Right lobe of liver (tissue), 6 donors: ENCODE measurements at regions not wholly inside any gene's neighbourhood (a gene's known extent, or its start where the extent isn't known, plus 50 kb on each side); places are given as distances from the start of the nearest gene placed in this dataset.

Experiments
- ATAC-seq, 4 donors: fragments of 200-7000 bp; cut with Tn5 transposase; one replicate each; pipeline ENCODE4 v1.9.1; 2020; ENCODE audit warnings: mild to moderate bottlenecking in 4 of 4, moderate library complexity in 4 of 4
- DNase-seq, 3 donors: peaks; one replicate each; pipeline ENCODE4 v3.0.0-alpha.2; 2020
- H3K27ac ChIP-seq, 3 donors: fragments of 200-600 bp; one replicate each; pipeline ENCODE4 v1.8.0; 2022
- H3K27me3 ChIP-seq, 2 donors: fragments of 200-600 bp; one replicate each; pipeline ENCODE4 v1.8.0; 2022
- H3K36me3 ChIP-seq, 4 donors: fragments of 200-600 bp; sonication (generic) in 1 of 4; one replicate each; pipeline versions ENCODE4 v1.5.1 to v1.8.0; 2017 to 2022; ENCODE audit warnings: control low read depth in 1 of 4
- H3K4me1 ChIP-seq, 4 donors: fragments of 200-600 bp; sonication (generic) in 1 of 4; one replicate each; pipeline versions ENCODE4 v1.5.1 to v1.8.0; 2017 to 2022; ENCODE audit warnings: control low read depth in 1 of 4
- H3K4me3 ChIP-seq, 3 donors: fragments of 200-600 bp; one replicate each; pipeline ENCODE4 v1.8.0; 2022
- H3K9me3 ChIP-seq, 4 donors: fragments of 200-600 bp; sonication (generic) in 1 of 4; one replicate each; pipeline versions ENCODE4 v1.5.1 to v1.8.0; 2017 to 2022; ENCODE audit warnings: control low read depth in 1 of 4
- POLR2A ChIP-seq: fragments of 450-650 bp; IDR thresholded peaks from one replicate; pipeline ENCODE4 v1.6.1; 2017; ENCODE audit warnings: antibody characterized with exemption, mild to moderate bottlenecking
- WGBS: methylation state at CpG from one replicate; pipeline ENCODE4 v1.1.6; 2018; ENCODE audit warnings: low coverage, low lambda C conversion rate; ENCODE audit not compliant: insufficient coverage; ENCODE audit errors: missing lambda C conversion rate; 5-methylcytosine and 5-hydroxymethylcytosine counted together
- intact Hi-C, 2 donors: fragments of 100-400 bp; cut with DNase I; formaldehyde crosslinking; loops; one replicate each; pipeline versions ENCODE4 v1.11.2 to v1.14.1; 2022
- TF ChIP-seq, protein P1 (sequence below), 4 donors: fragments of 200-600 bp in 3 of 4; fragments of 450-650 bp in 1 of 4; IDR thresholded peaks; one replicate each; pipeline versions ENCODE4 v1.5.1 to v1.8.0; 2016 to 2022; ENCODE audit warnings: antibody characterized with exemption in 4 of 4, mild to moderate bottlenecking in 2 of 4
- donor health status: DM: no; HTN: yes; CAD: no.
- donor health status: DM: no; HTN: no; CAD: no.
- donor health status: DM: no; HTN: no; CAD: no.
- donor health status: DM: no; HTN: yes; CAD: no.
- donor health status: DM: no; HTN: yes; CAD: no.

DNA sequence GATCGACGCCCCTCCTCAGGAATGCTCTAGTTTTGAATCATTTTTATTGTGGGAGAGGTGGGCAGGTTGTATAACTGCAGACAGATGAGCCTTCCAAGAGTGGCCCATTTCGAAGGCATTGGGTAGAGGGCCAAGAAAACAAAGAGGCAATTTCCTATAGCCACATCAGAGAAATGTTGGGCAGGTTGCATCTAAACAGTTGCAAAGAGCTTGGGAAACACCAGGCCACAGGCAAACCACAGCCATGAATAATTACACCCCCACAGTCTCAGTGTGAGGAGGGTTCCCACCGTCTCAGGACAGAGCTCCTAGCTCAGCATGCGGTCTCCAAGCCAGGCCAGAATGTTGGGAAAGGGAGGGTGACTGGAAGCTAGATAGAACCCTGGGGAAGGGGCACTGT lies 257.3 kb downstream of the ABHD5 start:
- whole genome bisulfite sequencing: 57% methylated on average over 5 of the region's 5 CpGs
- TF ChIP-seq, protein P1, sequence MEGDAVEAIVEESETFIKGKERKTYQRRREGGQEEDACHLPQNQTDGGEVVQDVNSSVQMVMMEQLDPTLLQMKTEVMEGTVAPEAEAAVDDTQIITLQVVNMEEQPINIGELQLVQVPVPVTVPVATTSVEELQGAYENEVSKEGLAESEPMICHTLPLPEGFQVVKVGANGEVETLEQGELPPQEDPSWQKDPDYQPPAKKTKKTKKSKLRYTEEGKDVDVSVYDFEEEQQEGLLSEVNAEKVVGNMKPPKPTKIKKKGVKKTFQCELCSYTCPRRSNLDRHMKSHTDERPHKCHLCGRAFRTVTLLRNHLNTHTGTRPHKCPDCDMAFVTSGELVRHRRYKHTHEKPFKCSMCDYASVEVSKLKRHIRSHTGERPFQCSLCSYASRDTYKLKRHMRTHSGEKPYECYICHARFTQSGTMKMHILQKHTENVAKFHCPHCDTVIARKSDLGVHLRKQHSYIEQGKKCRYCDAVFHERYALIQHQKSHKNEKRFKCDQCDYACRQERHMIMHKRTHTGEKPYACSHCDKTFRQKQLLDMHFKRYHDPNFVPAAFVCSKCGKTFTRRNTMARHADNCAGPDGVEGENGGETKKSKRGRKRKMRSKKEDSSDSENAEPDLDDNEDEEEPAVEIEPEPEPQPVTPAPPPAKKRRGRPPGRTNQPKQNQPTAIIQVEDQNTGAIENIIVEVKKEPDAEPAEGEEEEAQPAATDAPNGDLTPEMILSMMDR (IDR thresholded peaks at IDR 0.05): no peak
- no peak for TF ChIP-seq POLR2A
- intact Hi-C loops: no loop called here
- no peak for ATAC-seq
- H3K27me3 ChIP-seq: no peaks in the 10 kb centered on the region
- no peaks in the 10 kb centered on the region for H3K9me3 ChIP-seq
- DNase-seq: no peak
- H3K27ac ChIP-seq: no peak overlapping the region
- H3K4me3 ChIP-seq: no peak overlapping the region
- no peaks in the 10 kb centered on the region for H3K4me1 ChIP-seq
- no peaks in the 10 kb centered on the region for H3K36me3 ChIP-seq

DNA sequence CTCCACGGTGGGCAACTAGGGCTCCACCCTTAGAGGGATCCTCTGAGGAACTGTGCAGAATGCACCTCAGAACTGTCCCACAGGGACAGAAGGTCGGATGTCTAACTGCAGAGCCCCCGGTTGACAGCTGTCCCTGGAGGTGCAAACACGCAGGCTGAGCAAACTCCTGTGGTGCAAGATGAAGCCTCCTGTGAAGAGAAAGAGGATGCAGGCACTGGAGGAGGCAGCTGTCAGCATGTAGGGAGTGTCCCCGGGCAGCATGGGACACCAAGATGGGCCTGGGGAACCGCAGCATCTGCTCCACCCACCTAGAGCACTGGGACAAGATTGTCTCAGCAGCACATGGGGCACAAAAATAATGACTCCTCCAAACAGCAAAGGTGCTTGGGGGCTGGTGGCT lies 258.9 kb downstream of the ABHD5 start:
- TF ChIP-seq POLR2A: no peak
- TF ChIP-seq, protein P1 (IDR thresholded peaks at IDR 0.05): no peak
- DNase-seq: no peak
- 65% methylated on average over 5 of the region's 6 CpGs for WGBS
- H3K27ac ChIP-seq: no peak overlapping the region
- no peaks in the 10 kb centered on the region for H3K36me3 ChIP-seq
- intact Hi-C loops: no loop called here
- no peak for ATAC-seq
- H3K4me3 ChIP-seq: no peak overlapping the region
- H3K27me3 ChIP-seq: no peaks in the 10 kb centered on the region
- H3K4me1 ChIP-seq: no peaks in the 10 kb centered on the region
- no peaks in the 10 kb centered on the region for H3K9me3 ChIP-seq

DNA sequence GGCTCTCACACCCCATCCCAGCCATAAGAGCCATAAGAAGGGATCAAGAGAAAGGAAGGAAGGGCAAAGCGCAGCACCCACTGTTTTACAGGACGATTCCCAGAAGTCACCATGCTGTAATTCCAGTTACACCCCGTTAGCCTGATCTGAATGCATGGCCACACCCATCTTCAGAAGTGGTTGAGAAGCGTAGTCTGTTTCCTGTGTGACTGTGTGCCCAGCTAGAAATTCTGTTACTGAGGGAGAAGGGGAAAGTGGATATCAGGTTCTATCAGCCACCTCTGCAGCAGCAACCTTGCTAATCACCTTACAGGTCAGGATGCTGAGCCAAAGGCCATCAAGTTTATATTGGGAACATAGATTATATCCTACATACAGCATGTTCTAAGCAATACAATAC lies 260.0 kb downstream of the ABHD5 start:
- Histone ChIP-seq H3K27me3 (no peaks in the 10 kb centered on the region), H3K36me3 (no peaks in the 10 kb centered on the region), H3K27ac (no peak overlapping the region), H3K9me3 (no peaks in the 10 kb centered on the region), H3K4me1 (no peaks in the 10 kb centered on the region), H3K4me3 (no peak overlapping the region)
- TF ChIP-seq, protein P1 (IDR thresholded peaks at IDR 0.05): no peak
- TF ChIP-seq POLR2A: no peak
- intact Hi-C loops: no loop called here
- 4% methylated on average over 3 of the region's 4 CpGs for WGBS
- ATAC-seq (no peak), DNase-seq (no peak)

DNA sequence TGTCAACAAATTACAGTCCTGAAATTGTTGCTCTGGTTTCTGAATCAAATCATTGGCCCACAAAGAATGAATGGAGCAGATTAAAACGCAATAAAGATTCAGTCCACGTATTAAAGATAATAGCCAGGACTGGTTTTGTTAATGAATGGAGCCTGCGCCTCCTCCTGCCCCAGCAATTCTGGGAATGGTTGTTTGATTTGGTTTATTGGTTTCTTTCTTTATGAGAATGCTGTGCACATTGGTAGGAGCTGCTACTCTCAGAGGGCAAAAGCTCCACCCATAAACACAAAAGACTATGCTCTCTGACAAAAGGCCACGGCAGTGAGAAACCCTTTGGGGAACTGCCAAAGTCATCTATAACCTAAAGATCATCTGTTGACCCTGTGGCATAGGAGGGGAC lies 261.1 kb downstream of the ABHD5 start:
- Histone ChIP-seq H3K4me3 (no peak overlapping the region), H3K9me3 (no peaks in the 10 kb centered on the region), H3K27ac (no peak overlapping the region), H3K27me3 (no peaks in the 10 kb centered on the region), H3K4me1 (no peaks in the 10 kb centered on the region), H3K36me3 (no peaks in the 10 kb centered on the region)
- DNase-seq (no peak), ATAC-seq (no peak)
- TF ChIP-seq POLR2A: no peak
- TF ChIP-seq, protein P1 (IDR thresholded peaks at IDR 0.05): no peak
- intact Hi-C loops: no loop called here
- WGBS: 77% methylated on average over 3 of the region's 4 CpGs

DNA sequence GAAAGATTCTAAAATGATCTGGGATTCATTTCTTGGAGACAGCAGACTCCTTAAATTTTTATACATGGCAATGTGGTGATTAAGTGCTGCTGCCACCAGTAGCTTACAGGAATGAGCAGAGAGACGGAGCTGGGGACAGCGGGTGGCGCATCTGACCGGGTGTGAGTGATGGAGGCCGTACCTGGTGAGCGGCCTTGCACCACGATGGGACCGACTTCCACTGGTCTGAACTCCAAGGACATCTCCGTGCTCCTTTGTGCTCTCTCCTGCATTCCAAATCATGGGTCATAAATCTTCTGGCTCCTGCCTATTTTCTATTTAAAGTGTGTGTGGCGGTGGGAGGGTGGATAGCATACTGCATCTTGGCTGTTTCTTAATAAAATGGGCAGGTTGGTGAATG lies 262.6 kb downstream of the ABHD5 start:
- Histone ChIP-seq H3K4me1 (no peaks in the 10 kb centered on the region), H3K4me3 (no peak overlapping the region), H3K9me3 (no peaks in the 10 kb centered on the region), H3K27ac (no peak overlapping the region), H3K27me3 (no peaks in the 10 kb centered on the region), H3K36me3 (no peaks in the 10 kb centered on the region)
- ATAC-seq (no peak), DNase-seq (no peak)
- WGBS: 73% methylated on average over 6 of the region's 10 CpGs
- intact Hi-C loops: no loop called here
- TF ChIP-seq, protein P1 (IDR thresholded peaks at IDR 0.05): no peak
- no peak for TF ChIP-seq POLR2A
